RPMI7951 (cell line): ENCODE measurements at regions not wholly inside any gene's neighbourhood (a gene's known extent, or its start where the extent isn't known, plus 50 kb on each side); places are given as distances from the start of the nearest gene placed in this dataset.
A peak's percentile ranks its signal among the peaks of the same experiment; 100 is the strongest.

Experiments used
- DNase-seq: peaks from one replicate; pipeline ENCODE4 v3.0.0-alpha.2; 2012; ENCODE audit warnings: low read depth

- no peak for DNase-seq
These were observed 308.6 kb upstream of the GIMD1 start for GRCh38 chr4:106677213-106677612.

GRCh38 chr4:106676173-106676921 lies 307.8 kb upstream of the GIMD1 start:
- peak; percentile 7 for DNase-seq

GRCh38 chr4:106671716-106672115 lies 303.1 kb upstream of the GIMD1 start:
- no peak for DNase-seq

GRCh38 chr4:106670976-106671375 lies 302.4 kb upstream of the GIMD1 start:
- no peak for DNase-seq

GRCh38 chr4:106659371-106659770 lies 290.8 kb upstream of the GIMD1 start:
- peak; percentile 20 for DNase-seq

GRCh38 chr4:106652095-106652494 lies 283.5 kb upstream of the GIMD1 start:
- no peak for DNase-seq

- no peak for DNase-seq
These were observed 282.1 kb upstream of the GIMD1 start for GRCh38 chr4:106650701-106651100.

- no peak for DNase-seq
These were observed 278.9 kb upstream of the GIMD1 start for GRCh38 chr4:106647451-106647850.

- no peak for DNase-seq
These were observed 260.7 kb upstream of the GIMD1 start for GRCh38 chr4:106629268-106629625.

- DNase-seq, result no peak
These were observed 260.1 kb upstream of the GIMD1 start for GRCh38 chr4:106628586-106629267.

- no peak for DNase-seq
These were observed 258.5 kb upstream of the GIMD1 start for GRCh38 chr4:106627051-106627450.

GRCh38 chr4:106624671-106625070 lies 256.1 kb upstream of the GIMD1 start:
- no peak for DNase-seq

- peak; percentile 5 for DNase-seq
These were observed 250.4 kb upstream of the GIMD1 start for GRCh38 chr4:106618956-106619355.

GRCh38 chr4:106615961-106616360 lies 247.4 kb upstream of the GIMD1 start:
- DNase-seq, result no peak

GRCh38 chr4:106615410-106615945 lies 246.9 kb upstream of the GIMD1 start:
- no peak for DNase-seq

- peak; percentile 11 for DNase-seq
These were observed 245.9 kb upstream of the GIMD1 start for GRCh38 chr4:106614441-106614840.

- DNase-seq, result no peak
These were observed 241.3 kb upstream of the GIMD1 start for GRCh38 chr4:106609917-106610316.

- no peak for DNase-seq
These were observed 239.0 kb upstream of the GIMD1 start for GRCh38 chr4:106607558-106607957.

GRCh38 chr4:106604319-106605051 lies 235.9 kb upstream of the GIMD1 start:
- DNase-seq, result no peak

- no peak for DNase-seq
These were observed 234.9 kb upstream of the GIMD1 start for GRCh38 chr4:106603471-106603870.

- no peak for DNase-seq
These were observed 234.1 kb upstream of the GIMD1 start for GRCh38 chr4:106602711-106603110.

GRCh38 chr4:106601519-106601918 lies 232.9 kb upstream of the GIMD1 start:
- DNase-seq, result no peak

- DNase-seq, result no peak
These were observed 227.3 kb upstream of the GIMD1 start for GRCh38 chr4:106595906-106596305.
